ENCODE measurements at regions not wholly inside any gene's neighbourhood (a gene's known extent, or its start where the extent isn't known, plus 50 kb on each side); places are given as distances from the start of the nearest gene placed in this dataset.

DNA sequence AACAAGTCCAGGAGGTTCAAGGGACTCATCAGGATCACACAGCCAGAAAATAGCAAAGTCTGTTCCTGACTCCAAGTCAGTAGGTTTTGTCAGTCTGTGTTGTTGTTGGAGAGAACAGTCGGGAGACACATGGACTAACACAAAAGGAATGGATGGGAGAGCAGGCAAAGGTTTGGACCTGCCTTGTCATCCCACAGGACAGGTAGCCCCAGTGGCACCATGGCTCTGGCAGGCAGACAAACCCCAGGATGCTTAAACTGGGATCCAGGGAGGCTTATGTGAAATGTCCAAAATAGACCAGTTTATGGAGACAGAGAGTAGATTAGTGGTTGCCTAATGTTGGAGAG is 201.6 kb upstream of the NAV2 start:
- intact Hi-C loops (cut with micrococcal nuclease) (no loop called here), in situ Hi-C loops (cut with MboI; ENCODE audit: low sequenced_read_pairs) (no loop called here), dilution Hi-C loops (cut with HindIII; ENCODE audit: low sequenced_read_pairs, unreplicated experiment) (no loop called here)
- Histone ChIP-seq H4K91ac (ENCODE audit: insufficient read depth, low read depth, low read length) (no peak overlapping the region), H3K4ac (ENCODE audit: low read depth, low read length) (no peak overlapping the region), H3K79me1 (ENCODE audit: low read depth in 1 of 2, low read length in 2 of 2) (no peaks in the 10 kb centered on the region), H3K23ac (ENCODE audit: low read depth, low read length) (no peak overlapping the region), H4K5ac (ENCODE audit: low read depth, low read length) (no peak overlapping the region), H3K9me1 (ENCODE audit: insufficient read depth, low read length) (no peaks in the 10 kb centered on the region), H3K27ac (ENCODE audit: insufficient read depth, low read length) (no peak overlapping the region), H2AFZ (replicated peaks; ENCODE audit: low read length, poor library complexity) (no peak overlapping the region), H4K20me1 (ENCODE audit: insufficient read depth, low read length) (no peaks in the 10 kb centered on the region), H3K18ac (ENCODE audit: low read depth, low read length) (no peak overlapping the region), H2BK20ac (ENCODE audit: low read depth, low read length) (no peak overlapping the region), H2AK5ac (ENCODE audit: low read depth, low read length) (no peak overlapping the region), H3K4me3 (ENCODE audit: insufficient read depth, low read depth, low read length) (no peak overlapping the region), H2BK5ac (ENCODE audit: low read depth, low read length, poor library complexity, severe bottlenecking) (no peak overlapping the region), H3K4me1 (ENCODE audit: control insufficient read depth, insufficient read depth, low read length) (no peaks in the 10 kb centered on the region), H4K8ac (ENCODE audit: low read depth in 2 of 2, low read length in 2 of 2) (no peak overlapping the region), H3K14ac (replicated peaks; ENCODE audit: low read depth, low read length) (no peak overlapping the region), H3K9ac (ENCODE audit: low read depth, low read length) (no peak overlapping the region), H2AK9ac (replicated peaks; ENCODE audit: low read depth, low read length, poor library complexity) (no peak overlapping the region), H3K4me2 (ENCODE audit: low read depth, low read length) (no peak overlapping the region), H3K27me3 (ENCODE audit: control insufficient read depth, insufficient read depth, low read length) (peaks cover 26% of the 10 kb centered on the region), H3K9me3 (ENCODE audit: control insufficient read depth, insufficient read depth, low read length) (no peaks in the 10 kb centered on the region; the same call in 1 of the 2 replicates), H2BK120ac (ENCODE audit: low read depth, low read length) (no peak overlapping the region), H2BK15ac (ENCODE audit: low read depth, low read length) (no peak overlapping the region), H3K56ac (ENCODE audit: extremely low read depth, insufficient read depth, low read length) (no peak overlapping the region), H3K36me3 (ENCODE audit: control insufficient read depth, insufficient read depth, low read length) (no peaks in the 10 kb centered on the region)
- ChIA-PET POLR2A (ENCODE audit: unreplicated experiment) (no interaction called here), CTCF (no interaction called here)
- WGBS, 2 experiments (ENCODE audit: extremely low coverage in 2 of 2, insufficient read length in 1 of 2): 78% methylated on average over 1 of the region's 1 CpG; no CpG with 5 or more reads in 1 of the 2 experiments
- no peak; the same call in 1 of the 2 replicates for ATAC-seq (ENCODE audit: low read depth)
- no TSS peak for BruUV-seq (replicated peaks)
- TF ChIP-seq MXI1 (IDR thresholded peaks at IDR 0.05; ENCODE audit: borderline replicate concordance, low read depth, low read length) (no peak), BHLHE40 (IDR thresholded peaks at IDR 0.05; ENCODE audit: low read depth, low read length) (no peak), CEBPB (IDR thresholded peaks at IDR 0.05; ENCODE audit: low read depth, low read length) (no peak), CTCF (conservative IDR thresholded peaks at IDR 0.05; ENCODE audit: low read depth, low read length) (no peak), POLR2A (IDR thresholded peaks at IDR 0.05; ENCODE audit: low read depth, low read length) (no peak), RFX5 (IDR thresholded peaks at IDR 0.05; ENCODE audit: low read depth, low read length) (no peak), SMC3 (IDR thresholded peaks at IDR 0.05; ENCODE audit: low read depth, low read length) (no peak), RAD21 (IDR thresholded peaks at IDR 0.05; ENCODE audit: low read length) (no peak), USF2 (IDR thresholded peaks at IDR 0.05; ENCODE audit: low read depth, low read length) (no peak), NFE2L2 (IDR thresholded peaks at IDR 0.05; ENCODE audit: low read depth, low read length) (no peak), FOS (IDR thresholded peaks at IDR 0.05; ENCODE audit: low read depth, low read length) (no peak), CHD1 (IDR thresholded peaks at IDR 0.05; ENCODE audit: low read depth, low read length) (no peak), RCOR1 (IDR thresholded peaks at IDR 0.05; ENCODE audit: insufficient replicate concordance, low read length) (no peak), MAZ (IDR thresholded peaks at IDR 0.05; ENCODE audit: borderline replicate concordance, low read depth, low read length) (no peak)
- TF ChIP-seq, protein P1, sequence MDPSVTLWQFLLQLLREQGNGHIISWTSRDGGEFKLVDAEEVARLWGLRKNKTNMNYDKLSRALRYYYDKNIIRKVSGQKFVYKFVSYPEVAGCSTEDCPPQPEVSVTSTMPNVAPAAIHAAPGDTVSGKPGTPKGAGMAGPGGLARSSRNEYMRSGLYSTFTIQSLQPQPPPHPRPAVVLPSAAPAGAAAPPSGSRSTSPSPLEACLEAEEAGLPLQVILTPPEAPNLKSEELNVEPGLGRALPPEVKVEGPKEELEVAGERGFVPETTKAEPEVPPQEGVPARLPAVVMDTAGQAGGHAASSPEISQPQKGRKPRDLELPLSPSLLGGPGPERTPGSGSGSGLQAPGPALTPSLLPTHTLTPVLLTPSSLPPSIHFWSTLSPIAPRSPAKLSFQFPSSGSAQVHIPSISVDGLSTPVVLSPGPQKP (IDR thresholded peaks at IDR 0.05; ENCODE audit: borderline replicate concordance, low read depth, low read length): no peak
- DNase-seq: no peak
